T-cell (primary cell): ENCODE measurements at regions not wholly inside any gene's neighbourhood (a gene's known extent, or its start where the extent isn't known, plus 50 kb on each side); places are given as distances from the start of the nearest gene placed in this dataset.
A peak's percentile ranks its signal among the peaks of the same experiment; 100 is the strongest.

Source experiments
- ATAC-seq, 4 experiments: fragments of 200-7000 bp in 3 of 4; fragments of 150-1000 bp in 1 of 4; cut with Tn5 transposase; replicated peaks in 1 of 4; 1 replicate in 3 of 4; 2 replicates in 1 of 4; pipeline ENCODE4 v1.10.0; 2021; ENCODE audit warnings: moderate library complexity in 3 of 4, mild to moderate bottlenecking in 2 of 4, moderate number of reproducible peaks in 1 of 4
- CTCF ChIA-PET, 2 donors: fragments of 300-600 bp; sonication (Branson Sonifier 250); formaldehyde crosslinking; loops; one replicate each; lab custom pipeline; 2022; ENCODE audit warnings: antibody characterized with exemption in 2 of 2; lab: Charles Lee
- POLR2A ChIA-PET, 2 donors: fragments of 300-600 bp; sonication (Branson Sonifier 250); formaldehyde crosslinking; loops; one replicate each; lab custom pipeline; 2022; ENCODE audit warnings: antibody characterized with exemption in 2 of 2; lab: Charles Lee
- DNase-seq, 35 experiments: peaks; one replicate each; pipeline versions ENCODE4 v3.0.0 to v3.0.0-alpha.2; 2013 to 2023
- H3K27ac ChIP-seq: one replicate; pipeline ENCODE4 v1.5.1; 2013; ENCODE audit warnings: low read length
- H3K27me3 ChIP-seq, 2 experiments: replicated peaks in 1 of 2; 1 replicate in 1 of 2; 2 replicates in 1 of 2; pipeline versions ENCODE4 v1.6.1 to v1.7.0; 2013; ENCODE audit warnings: low read length in 1 of 2, mixed read lengths in 1 of 2; ENCODE audit not compliant: control insufficient read depth in 2 of 2, insufficient read depth in 2 of 2; ENCODE audit errors: extremely low read depth in 1 of 2
- H3K36me3 ChIP-seq, 2 donors: 1 replicate in 1 of 2; 2 replicates in 1 of 2; pipeline versions ENCODE4 v1.6.1 to v1.7.0; 2013; ENCODE audit warnings: low read length in 1 of 2; ENCODE audit not compliant: control insufficient read depth in 2 of 2, insufficient read depth in 1 of 2; ENCODE audit errors: extremely low read depth in 1 of 2
- H3K4me1 ChIP-seq, 2 experiments: 1 replicate in 1 of 2; 2 replicates in 1 of 2; pipeline versions ENCODE4 v1.6.1 to v1.7.0; 2013; ENCODE audit warnings: low read length in 2 of 2, mixed read lengths in 1 of 2; ENCODE audit not compliant: insufficient read depth in 2 of 2, control insufficient read depth in 1 of 2; ENCODE audit errors: extremely low read depth in 1 of 2
- H3K4me3 ChIP-seq, 2 donors: 1 replicate in 1 of 2; 2 replicates in 1 of 2; pipeline versions ENCODE4 v1.5.1 to v1.7.0; 2013; ENCODE audit warnings: mild to moderate bottlenecking in 2 of 2, low read length in 1 of 2, moderate library complexity in 1 of 2; ENCODE audit not compliant: control insufficient read depth in 1 of 2; ENCODE audit errors: extremely low read depth in 1 of 2
- H3K9me3 ChIP-seq: 2 replicates; pipeline ENCODE4 v1.7.0; 2013
- H3K27ac Mint-ChIP-seq, 2 donors: one replicate each; pipeline ENCODE4 v1.8.0; 2020 to 2021; ENCODE audit warnings: mild to moderate bottlenecking in 2 of 2, mixed read lengths in 2 of 2
- H3K27me3 Mint-ChIP-seq, 2 donors: one replicate each; pipeline ENCODE4 v1.8.0; 2021 to 2022; ENCODE audit warnings: mixed read lengths in 2 of 2
- H3K36me3 Mint-ChIP-seq: one replicate; pipeline ENCODE4 v1.8.0; 2021; ENCODE audit warnings: mixed read lengths
- H3K4me1 Mint-ChIP-seq, 3 donors: one replicate each; pipeline ENCODE4 v1.8.0; 2020 to 2022; ENCODE audit warnings: mixed read lengths in 3 of 3, mild to moderate bottlenecking in 1 of 3
- H3K4me3 Mint-ChIP-seq, 3 donors: one replicate each; pipeline ENCODE4 v1.8.0; 2020 to 2022; ENCODE audit warnings: mild to moderate bottlenecking in 3 of 3, mixed read lengths in 3 of 3, moderate library complexity in 3 of 3
- H3K9me3 Mint-ChIP-seq, 3 donors: one replicate each; pipeline ENCODE4 v1.8.0; 2020 to 2022; ENCODE audit warnings: mixed read lengths in 3 of 3
- WGBS: methylation state at CpG from one replicate; pipeline ENCODE4 v1.1.5; 2013; ENCODE audit warnings: missing lambda C conversion rate; ENCODE audit not compliant: insufficient coverage; 5-methylcytosine and 5-hydroxymethylcytosine counted together

DNA sequence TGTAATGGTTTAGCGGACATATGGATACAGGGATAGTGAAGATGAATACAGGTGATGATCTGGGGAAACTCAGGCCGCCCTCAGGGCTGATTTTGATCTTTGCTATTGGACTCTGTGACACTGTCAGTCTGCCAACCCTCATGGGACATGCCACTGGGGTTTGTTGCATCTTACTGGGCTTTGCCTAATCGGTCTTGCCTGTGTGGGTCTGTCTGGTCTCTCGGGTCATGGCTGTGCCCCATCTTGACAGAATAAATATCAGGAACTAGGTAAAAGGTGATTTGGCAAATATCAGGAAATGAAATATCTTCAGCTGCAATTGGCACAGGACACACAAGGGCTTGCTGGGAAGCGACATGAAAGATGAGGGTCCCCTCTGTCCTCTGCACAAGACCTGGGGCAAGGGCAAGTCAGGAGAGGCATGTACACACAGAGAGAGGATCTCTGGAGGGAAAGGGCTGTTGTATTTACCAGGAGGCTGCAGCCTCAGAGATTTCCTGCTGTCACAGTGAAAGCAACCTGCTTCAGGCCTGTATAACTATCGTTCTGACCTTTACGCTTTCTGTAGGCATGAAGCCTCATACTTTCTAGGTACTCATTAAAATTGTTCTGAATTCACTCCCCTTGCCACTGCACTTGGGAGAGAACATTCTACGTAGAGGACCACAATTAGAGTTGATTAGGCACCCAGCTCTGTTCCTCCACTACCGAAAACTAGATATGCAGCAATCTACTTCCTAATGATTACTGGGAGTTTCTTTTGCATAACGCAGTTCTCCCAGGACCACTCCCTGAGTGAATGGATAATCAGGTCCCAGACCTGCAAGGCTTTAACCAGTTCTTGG is 52.0 kb upstream of the GADD45A start:
- Mint-ChIP-seq H3K9me3 (no peaks in the 10 kb centered on the region), H3K36me3 (no peaks in the 10 kb centered on the region), H3K4me1 (peaks cover 16 to 20% (median 17%) of the 10 kb centered on the region in 3 donors), H3K27ac (no peak overlapping the region), H3K27me3 (peaks cover 4 to 7% of the 10 kb centered on the region in 2 donors), H3K4me3 (no peak overlapping the region)
- Histone ChIP-seq H3K9me3 (no peaks in the 10 kb centered on the region), H3K4me3 (no peak overlapping the region), H3K27ac (no peak overlapping the region), H3K4me1 (peaks cover 0 to 8% of the 10 kb centered on the region in 2 experiments), H3K36me3 (no peaks in the 10 kb centered on the region), H3K27me3 (peaks cover 0 to 5% of the 10 kb centered on the region in 2 experiments)
- ChIA-PET CTCF (no interaction called here), POLR2A (no interaction called here)
- DNase-seq = no peak
- WGBS = 90% methylated on average over 8 of the region's 10 CpGs
- ATAC-seq = no peak

DNA sequence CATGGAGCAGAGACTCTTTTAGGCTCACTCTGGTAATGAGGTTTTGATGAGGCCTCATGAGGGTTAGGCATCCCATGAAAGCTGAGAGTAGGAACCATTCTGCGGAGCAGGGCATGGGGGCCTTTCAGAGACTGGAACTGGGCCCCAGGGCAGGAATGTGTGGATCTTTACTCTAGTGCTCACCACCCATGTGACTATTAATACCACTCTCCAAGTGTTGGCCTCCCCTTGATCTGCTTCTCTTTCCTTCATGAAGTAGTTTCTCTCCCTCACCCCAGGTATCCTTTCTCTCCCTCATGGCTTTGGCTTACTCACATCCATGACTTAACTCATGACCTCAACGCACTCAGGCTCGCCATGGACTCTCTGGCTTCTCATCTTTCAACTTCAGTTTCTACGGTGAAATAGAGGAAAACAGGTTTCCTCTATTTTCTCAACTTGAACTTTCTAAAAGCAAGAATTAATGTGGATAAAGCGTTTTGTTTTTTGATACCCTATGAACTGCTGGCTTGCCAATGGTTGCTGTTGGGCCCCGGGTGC is 50.5 kb upstream of the GADD45A start:
- WGBS = 84% methylated on average over 5 of the region's 6 CpGs
- no peak overlapping the region for H3K27ac Mint-ChIP-seq
- Histone ChIP-seq H3K27me3 (peaks cover 0 to 4% of the 10 kb centered on the region in 2 experiments), H3K27ac (no peak overlapping the region), H3K4me1 (peaks cover 0 to 8% of the 10 kb centered on the region in 2 experiments), H3K9me3 (no peaks in the 10 kb centered on the region), H3K4me3 (no peak overlapping the region), H3K36me3 (no peaks in the 10 kb centered on the region)
- H3K4me1 Mint-ChIP-seq = peaks cover 16 to 20% (median 17%) of the 10 kb centered on the region in 3 donors
- ATAC-seq (no peak), DNase-seq (no peak)
- no peak overlapping the region for H3K4me3 Mint-ChIP-seq
- ChIA-PET POLR2A (no interaction called here), CTCF (no interaction called here)
- H3K27me3 Mint-ChIP-seq = peaks cover 0 to 2% of the 10 kb centered on the region in 2 donors
- no peaks in the 10 kb centered on the region for H3K9me3 Mint-ChIP-seq
- H3K36me3 Mint-ChIP-seq = no peaks in the 10 kb centered on the region

DNA sequence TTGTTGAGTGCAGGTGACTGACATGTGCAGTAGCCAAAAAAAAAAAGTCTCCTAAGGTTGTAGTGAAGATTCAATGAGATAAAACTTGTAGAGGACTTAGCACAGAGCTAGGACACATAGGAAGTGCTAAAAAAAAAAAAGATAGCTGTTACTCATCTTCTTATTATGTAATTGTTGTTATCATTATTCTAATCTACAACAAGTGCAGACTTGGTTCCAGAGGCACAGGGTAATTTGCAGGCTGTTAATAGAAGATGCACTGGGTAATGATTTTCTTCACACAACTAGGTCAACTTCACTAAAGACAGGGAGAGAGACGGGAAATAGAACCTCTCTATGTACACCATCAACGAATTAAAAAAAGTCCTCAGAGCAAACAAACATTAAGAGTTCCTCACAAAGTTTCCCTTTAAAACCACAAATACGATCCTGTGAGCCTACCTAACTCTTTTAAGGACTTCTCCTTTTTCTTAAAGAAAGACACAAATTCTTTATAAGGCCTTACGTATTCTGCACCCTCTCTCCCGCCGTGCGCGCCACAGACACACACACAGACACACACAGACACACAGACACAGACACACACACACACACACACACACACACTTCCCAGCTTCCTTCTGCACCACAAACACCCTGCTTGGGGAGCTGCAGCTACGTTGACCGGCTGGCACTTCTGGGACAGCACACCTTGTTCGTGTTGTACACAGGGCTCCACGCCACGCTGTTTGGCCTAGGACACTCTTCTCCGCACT is 49.8 kb upstream of the GADD45A start:
- H3K4me1 Mint-ChIP-seq = peaks cover 16 to 20% (median 17%) of the 10 kb centered on the region in 3 donors
- WGBS = 64% methylated on average over 14 of the region's 14 CpGs
- peaks cover 0 to 8% of the 10 kb centered on the region in 2 experiments for H3K4me1 ChIP-seq
- ChIA-PET POLR2A (interaction anchor here in 1 of 2 donors (0.6 kb wide), 1 partner anchor 66 kb away, joined by 6 read pairs; no protein-coding TSS in a partner anchor), CTCF (interaction anchor here in 1 of 2 donors (0.5 kb wide), 1 partner anchor 50 kb away, joined by 6 read pairs; the partner anchor contains the start of gene GADD45A)
- H3K27me3 Mint-ChIP-seq = peaks cover 0 to 2% of the 10 kb centered on the region in 2 donors
- peaks cover 0 to 4% of the 10 kb centered on the region in 2 experiments for H3K27me3 ChIP-seq
- no peak for DNase-seq
- H3K36me3 ChIP-seq = no peaks in the 10 kb centered on the region
- H3K27ac Mint-ChIP-seq = peak overlapping the region in 1 of 2 donors; percentile 1
- no peak overlapping the region for H3K4me3 Mint-ChIP-seq
- no peak overlapping the region for H3K27ac ChIP-seq
- H3K9me3 ChIP-seq = no peaks in the 10 kb centered on the region
- no peaks in the 10 kb centered on the region for H3K9me3 Mint-ChIP-seq
- H3K36me3 Mint-ChIP-seq = no peaks in the 10 kb centered on the region
- H3K4me3 ChIP-seq = no peak overlapping the region
- peak in 2 of 4 experiments; percentile 19 to 35 for ATAC-seq
